Fibroblast of gingiva (primary cell): ENCODE measurements at regions not wholly inside any gene's neighbourhood (a gene's known extent, or its start where the extent isn't known, plus 50 kb on each side); places are given as distances from the start of the nearest gene placed in this dataset.
"Not testable (repeated sequence)": the region's sequence is repeated elsewhere in the genome, so short reads cannot be mapped to it uniquely, and the experiment has no call there.

Experiments used
- DNase-seq: peaks from one replicate; pipeline ENCODE4 v3.0.0-alpha.2; 2011; ENCODE audit warnings: low read depth

GRCh38 chr22:22193923-22194322 lies 50.7 kb upstream of the VPREB1 start:
- DNase-seq, result no peak

DNA sequence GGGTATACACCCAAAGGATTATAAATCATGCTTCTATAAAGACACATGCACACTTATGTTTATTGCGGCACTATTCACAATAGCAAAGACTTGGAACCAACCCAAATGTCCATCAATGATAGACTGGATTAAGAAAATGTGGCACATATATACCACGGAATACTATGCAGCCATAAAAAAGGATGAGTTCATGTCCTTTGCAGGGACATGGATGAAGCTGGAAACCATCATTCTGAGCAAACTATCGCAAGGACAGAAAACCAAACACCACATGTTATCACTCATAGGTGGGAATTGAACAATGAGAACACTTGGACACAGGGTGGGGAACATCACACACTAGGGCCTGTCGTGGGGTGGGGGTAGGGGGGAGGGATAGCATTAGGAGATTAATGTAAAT lies 51.1 kb upstream of the VPREB1 start:
- DNase-seq, result not testable (repeated sequence)

DNA sequence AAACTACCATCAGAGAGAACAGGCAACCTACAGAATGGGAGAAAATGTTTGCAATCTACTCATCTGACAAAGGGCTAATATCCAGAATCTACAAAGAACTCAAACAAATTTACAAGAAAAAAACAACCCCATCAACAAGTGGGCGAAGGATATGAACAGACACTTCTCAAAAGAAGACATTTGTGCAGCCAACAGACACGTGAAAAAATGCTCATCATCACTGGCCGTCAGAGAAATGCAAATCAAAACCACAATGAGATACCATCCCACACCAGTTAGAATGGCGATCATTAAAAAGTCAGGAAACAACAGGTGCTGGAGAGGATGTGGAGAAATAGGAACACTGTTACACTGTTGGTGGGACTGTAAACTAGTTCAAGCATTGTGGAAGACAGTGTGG lies 51.6 kb upstream of the VPREB1 start:
- not testable (repeated sequence) for DNase-seq

- not testable (repeated sequence) for DNase-seq
Observed at GRCh38 chr22:22189796-22190195, 54.8 kb upstream of the VPREB1 start.

GRCh38 chr22:22187863-22188262 lies 56.7 kb upstream of the VPREB1 start:
- not testable (repeated sequence) for DNase-seq

GRCh38 chr22:22187299-22187698 lies 57.3 kb upstream of the VPREB1 start:
- no peak for DNase-seq

DNA sequence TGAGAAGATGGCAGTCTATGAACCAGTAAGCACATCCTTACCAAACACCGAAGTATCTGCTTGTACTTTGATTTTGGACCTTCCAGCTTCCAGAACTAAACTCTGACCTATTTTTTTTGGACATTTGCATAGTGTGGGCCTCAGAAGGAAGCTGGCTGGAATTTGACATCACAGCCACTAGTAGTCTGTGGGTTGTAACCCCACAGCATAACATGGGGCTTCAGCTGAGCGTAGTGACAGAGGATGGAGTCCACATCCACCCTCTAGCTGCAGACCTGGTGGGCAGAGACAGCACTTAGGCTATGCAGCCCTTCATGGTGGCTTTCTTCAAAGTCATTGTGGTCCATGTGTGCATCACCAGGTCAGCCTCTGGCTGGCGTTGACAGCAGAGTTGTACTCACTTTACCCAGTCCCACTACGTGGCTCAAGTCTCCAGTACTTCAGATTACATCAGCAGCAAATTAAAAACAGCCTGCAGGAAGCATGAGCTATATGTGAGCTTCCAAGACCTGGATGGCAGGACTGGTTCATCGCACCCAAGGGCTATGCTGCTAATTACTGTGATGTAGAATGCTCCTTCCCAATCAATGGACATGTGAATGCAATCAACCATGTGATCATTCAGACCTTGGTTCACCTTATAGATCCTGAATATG lies 58.6 kb upstream of the VPREB1 start:
- DNase-seq, result no peak

DNA sequence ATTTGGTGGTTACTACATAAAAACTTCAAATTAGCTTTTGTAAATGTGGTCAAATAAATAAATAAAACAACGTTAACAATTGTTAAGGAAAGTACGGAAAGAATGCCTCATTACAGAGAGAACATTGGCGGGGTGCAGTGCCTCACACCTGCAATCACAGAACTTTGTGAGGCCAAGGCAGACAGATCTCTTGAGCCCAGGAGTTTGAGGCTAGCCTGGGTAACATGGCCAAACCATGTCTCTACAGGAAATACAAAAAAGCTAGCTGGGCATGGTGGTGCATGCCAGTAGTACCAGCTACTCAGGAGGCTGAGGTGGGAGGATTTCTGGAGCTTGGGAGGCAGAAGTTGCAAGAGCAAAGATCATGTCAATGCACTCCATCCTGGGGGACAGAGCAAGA lies 59.4 kb upstream of the VPREB1 start:
- no peak for DNase-seq

DNA sequence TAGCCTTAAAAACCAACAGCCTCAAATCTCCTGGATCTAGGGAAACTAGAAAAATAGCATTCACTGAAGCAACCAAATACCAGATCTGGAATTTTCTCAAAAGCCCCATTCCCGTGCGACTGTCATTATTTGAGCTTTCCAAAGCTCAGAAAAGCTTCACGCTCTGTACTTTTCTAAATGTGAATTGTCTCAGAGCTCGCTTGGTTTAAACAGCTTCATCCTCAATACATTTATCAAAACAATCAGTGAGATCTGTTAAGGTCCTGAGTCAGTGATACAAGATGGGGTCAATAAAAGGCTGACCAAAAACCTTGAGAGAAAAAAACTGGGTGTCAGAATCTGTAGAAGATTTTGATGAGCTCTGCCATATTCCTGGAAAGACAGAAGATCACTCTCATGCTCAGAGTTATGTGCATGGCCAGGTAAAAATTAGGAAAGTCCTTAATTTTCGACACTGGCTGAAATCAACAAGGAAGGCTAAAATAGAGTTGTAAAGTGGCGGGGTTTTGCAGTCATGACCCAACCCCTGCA lies 60.2 kb upstream of the VPREB1 start:
- DNase-seq, result no peak

GRCh38 chr22:22182990-22183264 lies 61.7 kb upstream of the VPREB1 start:
- DNase-seq, result no peak

DNA sequence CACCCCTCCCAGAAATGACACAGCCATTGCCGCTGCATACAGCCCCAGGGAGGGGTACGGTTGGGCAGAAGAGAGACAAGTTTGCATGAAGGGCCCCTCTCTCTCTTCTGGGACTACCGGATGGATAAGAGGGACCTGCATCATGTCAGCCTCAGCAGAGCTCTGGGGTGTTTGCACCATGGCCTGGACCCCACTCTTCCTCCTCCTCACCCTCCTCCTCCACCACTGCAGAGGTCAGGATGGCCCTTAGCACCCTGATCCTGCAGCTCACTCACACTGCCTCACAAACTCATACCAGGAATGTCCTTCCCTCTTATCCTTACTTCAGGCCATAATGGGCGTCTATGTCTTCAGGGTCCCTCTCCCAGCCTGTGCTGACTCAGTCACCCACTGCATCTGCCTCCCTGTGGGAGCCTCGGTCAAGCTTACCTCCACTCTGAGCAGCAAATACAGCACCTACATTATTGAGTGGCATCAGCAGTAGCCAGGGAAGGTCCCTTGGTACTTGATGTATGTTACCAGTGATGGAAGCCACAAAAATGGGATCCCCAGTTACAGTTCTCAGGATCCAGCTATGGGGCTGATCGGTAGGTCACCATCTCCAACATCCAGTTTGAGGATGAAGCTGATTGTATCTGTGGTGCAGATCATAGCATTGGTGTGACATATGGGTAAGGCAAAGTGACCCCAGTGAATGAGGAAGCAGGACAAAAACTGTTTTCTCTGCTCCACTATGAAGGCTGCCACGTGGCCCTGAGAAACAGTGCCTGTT lies 62.2 kb upstream of the VPREB1 start:
- no peak for DNase-seq

DNA sequence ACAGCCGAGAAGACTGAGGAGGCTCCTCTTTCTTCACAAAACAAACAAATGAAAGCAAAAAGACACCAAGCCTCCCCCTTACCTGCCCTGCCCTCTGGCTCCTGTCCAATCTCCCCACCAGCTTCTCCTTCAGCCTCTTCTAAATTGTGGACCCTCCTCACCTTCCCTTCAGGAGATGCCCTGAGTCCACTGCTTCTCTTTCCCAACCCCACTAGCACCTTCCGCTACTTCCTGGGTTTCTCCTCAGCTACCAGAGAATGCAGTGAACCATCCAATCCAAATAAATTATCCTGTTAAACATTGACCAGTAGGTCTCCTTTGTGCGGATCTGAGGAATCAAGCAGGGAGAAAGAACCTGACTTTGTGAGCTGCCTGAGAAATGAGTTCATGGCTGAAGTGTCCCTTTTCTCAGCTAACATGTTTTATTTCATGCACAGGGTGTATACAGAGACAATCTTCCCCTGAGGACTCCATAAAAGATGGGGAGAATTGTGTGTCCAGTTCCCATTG lies 63.2 kb upstream of the VPREB1 start:
- DNase-seq, result no peak

- DNase-seq, result no peak
Observed at GRCh38 chr22:22180738-22181285, 63.8 kb upstream of the VPREB1 start.

DNA sequence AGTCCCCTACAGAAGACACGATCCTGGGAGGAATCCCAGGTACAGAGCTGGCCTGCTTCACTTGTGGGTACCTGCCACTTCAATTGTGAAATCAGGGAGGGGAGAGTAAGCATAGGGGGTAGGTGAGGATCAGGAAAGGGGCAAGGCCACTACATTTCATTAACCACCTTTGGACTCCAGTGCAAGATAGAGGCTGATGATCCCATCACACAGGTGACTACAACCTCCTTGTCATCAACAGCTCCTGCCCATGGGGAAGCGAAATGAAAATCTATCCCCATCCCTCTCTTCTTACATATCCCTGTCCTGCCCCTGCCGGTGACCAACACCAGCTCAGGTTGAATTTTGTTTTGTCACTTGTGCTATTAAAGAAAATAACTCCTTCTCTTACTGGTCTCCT lies 64.7 kb upstream of the VPREB1 start:
- DNase-seq, result no peak

GRCh38 chr22:22178992-22179391 lies 65.6 kb upstream of the VPREB1 start:
- DNase-seq, result no peak

- no peak for DNase-seq
Observed at GRCh38 chr22:22178355-22178965, 66.1 kb upstream of the VPREB1 start.

DNA sequence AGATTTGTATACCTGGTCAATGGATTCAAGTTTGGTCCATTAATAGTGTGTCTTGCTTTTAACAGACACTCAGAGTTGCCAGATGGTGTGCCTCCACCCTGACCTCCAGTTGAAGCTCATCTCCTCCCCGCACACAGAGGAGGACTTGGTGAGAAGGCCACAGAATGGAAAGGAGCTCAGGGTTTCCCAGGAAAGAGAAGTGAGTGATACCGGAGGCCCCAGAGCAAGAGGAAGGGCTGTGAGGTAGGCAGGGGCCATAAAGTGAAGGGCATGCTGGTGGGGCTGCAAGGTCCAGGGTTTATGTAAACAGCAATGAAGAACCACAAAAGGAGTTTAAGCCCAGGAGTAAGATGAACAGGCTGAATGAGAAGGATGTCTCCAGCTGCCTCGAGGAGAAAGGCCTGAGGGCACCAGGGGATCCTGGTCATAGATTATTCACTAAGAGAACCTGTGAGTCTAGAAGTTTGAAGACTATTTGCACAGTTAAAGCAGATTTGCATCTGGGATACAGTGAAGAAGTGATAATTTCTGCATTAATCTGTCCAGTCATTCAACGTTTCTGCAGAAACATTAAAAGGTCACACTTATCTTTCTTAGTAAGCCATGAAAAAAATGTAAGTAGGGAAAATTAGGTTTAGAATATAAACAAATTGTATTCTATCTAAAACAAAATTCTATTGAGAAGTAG lies 67.5 kb upstream of the VPREB1 start:
- no peak for DNase-seq

DNA sequence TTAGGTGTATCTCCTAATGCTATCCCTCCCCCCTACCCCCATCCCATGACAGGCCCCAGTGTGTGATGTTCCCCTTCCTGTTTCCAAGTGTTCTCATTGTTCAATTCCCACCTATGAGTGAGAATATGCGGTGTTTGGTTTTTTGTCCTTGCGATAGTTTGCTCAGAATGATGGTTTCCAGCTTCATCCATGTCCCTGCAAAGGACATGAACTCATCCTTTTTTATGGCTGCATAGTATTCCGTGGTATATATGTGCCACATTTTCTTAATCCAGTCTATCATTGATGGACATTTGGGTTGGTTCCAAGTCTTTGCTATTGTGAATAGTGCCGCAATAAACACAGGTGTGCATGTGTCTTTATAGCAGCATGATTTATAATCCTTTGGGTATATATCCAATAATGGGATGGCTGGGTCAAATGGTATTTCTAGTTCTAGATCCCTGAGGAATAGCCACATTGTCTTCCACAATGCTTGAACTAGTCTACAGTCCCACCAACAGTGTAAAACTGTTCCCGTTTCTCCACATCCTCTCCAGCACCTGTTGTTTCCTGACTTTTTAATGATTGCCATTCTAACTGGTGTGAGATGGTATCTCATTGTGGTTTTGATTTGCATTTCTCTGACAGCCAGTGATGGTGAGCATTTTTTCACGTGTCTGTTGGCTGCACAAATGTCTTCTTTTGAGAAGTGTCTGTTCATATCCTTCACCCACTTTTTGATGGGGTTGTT lies 71.5 kb upstream of the VPREB1 start:
- not testable (repeated sequence) for DNase-seq

- no peak for DNase-seq
Observed at GRCh38 chr22:22171357-22172218, 73.0 kb upstream of the VPREB1 start.

- no peak for DNase-seq
Observed at GRCh38 chr22:22169923-22170322, 74.7 kb upstream of the VPREB1 start.
